NCI-H2227 (cell line): ENCODE measurements at regions not wholly inside any gene's neighbourhood (a gene's known extent, or its start where the extent isn't known, plus 50 kb on each side); places are given as distances from the start of the nearest gene placed in this dataset.

Experiments
- DNase-seq: peaks from one replicate; lab custom pipeline; 2025; ENCODE audit not compliant: unreplicated experiment; lab: John Stamatoyannopoulos, UW

GRCh38 chr1:67991546-67991945 is 58.9 kb downstream of the DIRAS3 start:
- no peak for DNase-seq

- DNase-seq = no peak
Observed at GRCh38 chr1:67988066-67988465, 62.4 kb downstream of the DIRAS3 start.

- DNase-seq = no peak
Observed at GRCh38 chr1:67987046-67987799, 63.2 kb downstream of the DIRAS3 start.

- no peak for DNase-seq
Observed at GRCh38 chr1:67983867-67984266, 66.6 kb downstream of the DIRAS3 start.

GRCh38 chr1:67980028-67980427 is 70.4 kb downstream of the DIRAS3 start:
- DNase-seq = no peak

GRCh38 chr1:67979532-67979931 is 70.9 kb downstream of the DIRAS3 start:
- DNase-seq = peak; percentile 6

GRCh38 chr1:67978890-67979516 is 71.4 kb downstream of the DIRAS3 start:
- DNase-seq = no peak

- no peak for DNase-seq
Observed at GRCh38 chr1:67977756-67978155, 72.7 kb downstream of the DIRAS3 start.

- DNase-seq = no peak
Observed at GRCh38 chr1:67973051-67973450, 77.4 kb downstream of the DIRAS3 start.

GRCh38 chr1:67970088-67970487 is 80.3 kb downstream of the DIRAS3 start:
- DNase-seq = no peak

- DNase-seq = no peak
Observed at GRCh38 chr1:67969446-67969845, 81.0 kb downstream of the DIRAS3 start.

GRCh38 chr1:67966666-67967009 is 83.8 kb downstream of the DIRAS3 start:
- no peak for DNase-seq

GRCh38 chr1:67965995-67966665 is 84.3 kb downstream of the DIRAS3 start:
- no peak for DNase-seq

GRCh38 chr1:67963263-67963662 is 87.2 kb downstream of the DIRAS3 start:
- no peak for DNase-seq

- no peak for DNase-seq
Observed at GRCh38 chr1:67960766-67961165, 89.7 kb downstream of the DIRAS3 start.

- DNase-seq = peak; percentile 15
Observed at GRCh38 chr1:67958472-67958871, 92.0 kb downstream of the DIRAS3 start.

- no peak for DNase-seq
Observed at GRCh38 chr1:67957066-67957465, 93.4 kb downstream of the DIRAS3 start.

- DNase-seq = no peak
Observed at GRCh38 chr1:67956116-67956515, 94.3 kb downstream of the DIRAS3 start.

GRCh38 chr1:67955591-67955990 is 94.8 kb downstream of the DIRAS3 start:
- no peak for DNase-seq

- DNase-seq = no peak
Observed at GRCh38 chr1:67953301-67953700, 97.1 kb downstream of the DIRAS3 start.

- no peak for DNase-seq
Observed at GRCh38 chr1:67952071-67952470, 98.4 kb downstream of the DIRAS3 start.

GRCh38 chr1:67951014-67951413 is 99.4 kb downstream of the DIRAS3 start:
- DNase-seq = no peak
